ENCODE measurements at regions not wholly inside any gene's neighbourhood (a gene's known extent, or its start where the extent isn't known, plus 50 kb on each side); places are given as distances from the start of the nearest gene placed in this dataset.
A peak's percentile ranks its signal among the peaks of the same experiment; 100 is the strongest.

GRCh38 chr16:64718486-64718885 is 403.4 kb downstream of the CDH11 start:
- H3K27me3 Mint-ChIP-seq = no peaks in the 10 kb centered on the region
- H3K4me3 Mint-ChIP-seq = no peak overlapping the region
- no peaks in the 10 kb centered on the region for H3K36me3 Mint-ChIP-seq
- H3K27ac Mint-ChIP-seq = peak overlapping the region in 1 of 3 donors; percentile 33
- peaks cover 0 to 12% (median 1%) of the 10 kb centered on the region in 3 donors for H3K9me3 Mint-ChIP-seq
- no peaks in the 10 kb centered on the region for H3K4me1 Mint-ChIP-seq

- Mint-ChIP-seq H3K27me3 (no peaks in the 10 kb centered on the region), H3K27ac (no peak overlapping the region), H3K4me1 (no peaks in the 10 kb centered on the region), H3K4me3 (no peak overlapping the region), H3K36me3 (no peaks in the 10 kb centered on the region), H3K9me3 (peaks cover 0 to 12% (median 1%) of the 10 kb centered on the region in 3 donors)
Measured at GRCh38 chr16:64717871-64718270, 404.0 kb downstream of the CDH11 start.

GRCh38 chr16:64715624-64716023 is 406.2 kb downstream of the CDH11 start:
- H3K27me3 Mint-ChIP-seq = no peaks in the 10 kb centered on the region
- no peaks in the 10 kb centered on the region for H3K36me3 Mint-ChIP-seq
- peaks cover 2 to 14% (median 3%) of the 10 kb centered on the region in 3 donors for H3K9me3 Mint-ChIP-seq
- no peak overlapping the region for H3K27ac Mint-ChIP-seq
- no peaks in the 10 kb centered on the region for H3K4me1 Mint-ChIP-seq
- peak overlapping the region in 1 of 4 donors; percentile 12 for H3K4me3 Mint-ChIP-seq

- Mint-ChIP-seq H3K27me3 (no peaks in the 10 kb centered on the region), H3K36me3 (no peaks in the 10 kb centered on the region), H3K9me3 (peaks cover 2 to 19% (median 2%) of the 10 kb centered on the region in 3 donors), H3K4me3 (no peak overlapping the region), H3K4me1 (no peaks in the 10 kb centered on the region), H3K27ac (no peak overlapping the region)
Measured at GRCh38 chr16:64712026-64712425, 409.8 kb downstream of the CDH11 start.

GRCh38 chr16:64711596-64711995 is 410.3 kb downstream of the CDH11 start:
- Mint-ChIP-seq H3K9me3 (peaks cover 2 to 18% (median 2%) of the 10 kb centered on the region in 3 donors), H3K27ac (no peak overlapping the region), H3K4me3 (no peak overlapping the region), H3K4me1 (no peaks in the 10 kb centered on the region), H3K36me3 (no peaks in the 10 kb centered on the region), H3K27me3 (no peaks in the 10 kb centered on the region)

GRCh38 chr16:64711026-64711425 is 410.8 kb downstream of the CDH11 start:
- Mint-ChIP-seq H3K27ac (no peak overlapping the region), H3K4me3 (no peak overlapping the region), H3K36me3 (no peaks in the 10 kb centered on the region), H3K4me1 (no peaks in the 10 kb centered on the region), H3K9me3 (peaks cover 2 to 18% (median 2%) of the 10 kb centered on the region in 3 donors), H3K27me3 (no peaks in the 10 kb centered on the region)

GRCh38 chr16:64705443-64705842 is 416.4 kb downstream of the CDH11 start:
- peaks cover 0 to 27% (median 0%) of the 10 kb centered on the region in 3 donors for H3K9me3 Mint-ChIP-seq
- H3K4me1 Mint-ChIP-seq = no peaks in the 10 kb centered on the region
- H3K36me3 Mint-ChIP-seq = no peaks in the 10 kb centered on the region
- H3K27ac Mint-ChIP-seq = no peak overlapping the region
- H3K4me3 Mint-ChIP-seq = no peak overlapping the region
- no peaks in the 10 kb centered on the region for H3K27me3 Mint-ChIP-seq

- H3K4me3 Mint-ChIP-seq = no peak overlapping the region
- H3K27me3 Mint-ChIP-seq = no peaks in the 10 kb centered on the region
- H3K36me3 Mint-ChIP-seq = no peaks in the 10 kb centered on the region
- H3K27ac Mint-ChIP-seq = no peak overlapping the region
- H3K4me1 Mint-ChIP-seq = no peaks in the 10 kb centered on the region
- H3K9me3 Mint-ChIP-seq = peaks cover 0 to 27% (median 0%) of the 10 kb centered on the region in 3 donors
Measured at GRCh38 chr16:64704386-64704785, 417.5 kb downstream of the CDH11 start.

- no peaks in the 10 kb centered on the region for H3K27me3 Mint-ChIP-seq
- H3K9me3 Mint-ChIP-seq = peaks cover 0 to 27% (median 0%) of the 10 kb centered on the region in 3 donors
- H3K27ac Mint-ChIP-seq = no peak overlapping the region
- H3K4me1 Mint-ChIP-seq = no peaks in the 10 kb centered on the region
- no peak overlapping the region for H3K4me3 Mint-ChIP-seq
- no peaks in the 10 kb centered on the region for H3K36me3 Mint-ChIP-seq
Measured at GRCh38 chr16:64702415-64702814, 419.4 kb downstream of the CDH11 start.

GRCh38 chr16:64700628-64701027 is 421.2 kb downstream of the CDH11 start:
- Mint-ChIP-seq H3K4me3 (no peak overlapping the region), H3K4me1 (no peaks in the 10 kb centered on the region), H3K9me3 (peaks cover 0 to 25% (median 2%) of the 10 kb centered on the region in 3 donors), H3K27me3 (no peaks in the 10 kb centered on the region), H3K27ac (no peak overlapping the region), H3K36me3 (no peaks in the 10 kb centered on the region)

- Mint-ChIP-seq H3K36me3 (peaks cover 4% of the 10 kb centered on the region), H3K4me1 (no peaks in the 10 kb centered on the region), H3K27me3 (no peaks in the 10 kb centered on the region), H3K9me3 (peaks cover 0 to 26% (median 4%) of the 10 kb centered on the region in 3 donors), H3K27ac (no peak overlapping the region), H3K4me3 (no peak overlapping the region)
Measured at GRCh38 chr16:64696866-64697265, 425.0 kb downstream of the CDH11 start.

GRCh38 chr16:64695684-64696083 is 426.2 kb downstream of the CDH11 start:
- Mint-ChIP-seq H3K4me1 (no peaks in the 10 kb centered on the region), H3K4me3 (no peak overlapping the region), H3K9me3 (peaks cover 0 to 22% (median 6%) of the 10 kb centered on the region in 3 donors), H3K27me3 (no peaks in the 10 kb centered on the region), H3K36me3 (peaks cover 4% of the 10 kb centered on the region), H3K27ac (no peak overlapping the region)

- H3K4me1 Mint-ChIP-seq = no peaks in the 10 kb centered on the region
- H3K4me3 Mint-ChIP-seq = no peak overlapping the region
Measured at GRCh38 chr16:64693946-64694345, 427.9 kb downstream of the CDH11 start.

GRCh38 chr16:64687786-64688185 is 434.1 kb downstream of the CDH11 start:
- H3K27me3 Mint-ChIP-seq = no peaks in the 10 kb centered on the region
- H3K36me3 Mint-ChIP-seq = peaks cover 2% of the 10 kb centered on the region
- H3K4me3 Mint-ChIP-seq = no peak overlapping the region
- no peaks in the 10 kb centered on the region for H3K4me1 Mint-ChIP-seq
- no peak overlapping the region for H3K27ac Mint-ChIP-seq
- peaks cover 3 to 17% (median 10%) of the 10 kb centered on the region in 3 donors for H3K9me3 Mint-ChIP-seq

More at GRCh38 chr16:64693946-64694345, 427.9 kb downstream of the CDH11 start:
- no peaks in the 10 kb centered on the region for H3K27me3 Mint-ChIP-seq
- H3K9me3 Mint-ChIP-seq = peaks cover 0 to 22% (median 6%) of the 10 kb centered on the region in 3 donors
- H3K36me3 Mint-ChIP-seq = peaks cover 4% of the 10 kb centered on the region
- no peak overlapping the region for H3K27ac Mint-ChIP-seq

GRCh38 chr16:64687123-64687522 is 434.7 kb downstream of the CDH11 start:
- Mint-ChIP-seq H3K27ac (no peak overlapping the region), H3K27me3 (no peaks in the 10 kb centered on the region), H3K4me1 (no peaks in the 10 kb centered on the region), H3K4me3 (no peak overlapping the region), H3K9me3 (peaks cover 3 to 13% (median 10%) of the 10 kb centered on the region in 3 donors), H3K36me3 (no peaks in the 10 kb centered on the region)

- Mint-ChIP-seq H3K27me3 (no peaks in the 10 kb centered on the region), H3K4me1 (peaks cover 0 to 2% (median 0%) of the 10 kb centered on the region in 3 donors), H3K9me3 (peaks cover 5 to 12% (median 8%) of the 10 kb centered on the region in 3 donors), H3K36me3 (no peaks in the 10 kb centered on the region), H3K27ac (no peak overlapping the region), H3K4me3 (no peak overlapping the region)
Measured at GRCh38 chr16:64679976-64680690, 441.7 kb downstream of the CDH11 start.
